HG02623 (cell line): ENCODE measurements at regions not wholly inside any gene's neighbourhood (a gene's known extent, or its start where the extent isn't known, plus 50 kb on each side); places are given as distances from the start of the nearest gene placed in this dataset.
"Not testable (repeated sequence)": the region's sequence is repeated elsewhere in the genome, so short reads cannot be mapped to it uniquely, and the experiment has no call there.

Source experiments
- ATAC-seq: cut with Tn5 transposase; IDR thresholded peaks from one replicate; pipeline ENCODE4 v1.9.1; 2021; ENCODE audit warnings: moderate library complexity; ENCODE audit not compliant: unreplicated experiment

DNA sequence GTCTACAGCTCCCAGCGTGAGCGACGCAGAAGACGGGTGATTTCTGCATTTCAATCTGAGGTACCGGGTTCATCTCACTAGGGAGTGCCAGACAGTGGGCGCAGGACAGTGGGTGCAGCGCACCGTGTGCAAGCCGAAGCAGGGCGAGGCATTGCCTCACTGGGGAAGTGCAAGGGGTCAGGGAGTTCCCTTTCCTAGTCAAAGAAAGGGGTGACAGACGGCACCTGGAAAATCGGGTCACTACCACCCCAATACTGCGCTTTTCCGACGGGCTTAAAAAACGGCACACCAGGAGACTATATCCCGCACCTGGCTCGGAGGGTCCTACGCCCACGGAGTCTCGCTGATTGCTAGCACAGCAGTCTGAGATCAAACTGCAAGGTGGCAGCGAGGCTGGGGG is 95.6 kb downstream of the GPX5 start:
- not testable (repeated sequence) for ATAC-seq

DNA sequence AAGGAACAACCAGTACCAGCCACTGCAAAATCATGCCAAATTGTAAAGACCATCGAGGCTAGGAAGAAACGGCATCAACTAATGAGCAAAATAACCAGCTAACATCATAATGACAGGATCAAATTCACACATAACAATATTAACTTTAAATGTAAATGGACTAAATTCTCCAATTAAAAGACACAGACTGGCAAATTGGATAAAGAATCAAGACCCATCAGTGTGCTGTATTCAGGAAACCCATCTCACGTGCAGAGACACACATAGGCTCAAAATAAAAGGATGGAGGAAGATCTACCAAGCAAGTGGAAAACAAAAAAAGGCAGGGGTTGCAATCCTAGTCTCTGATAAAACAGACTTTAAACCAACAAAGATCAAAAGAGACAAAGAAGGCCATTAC is 97.6 kb downstream of the GPX5 start:
- ATAC-seq: not testable (repeated sequence)

DNA sequence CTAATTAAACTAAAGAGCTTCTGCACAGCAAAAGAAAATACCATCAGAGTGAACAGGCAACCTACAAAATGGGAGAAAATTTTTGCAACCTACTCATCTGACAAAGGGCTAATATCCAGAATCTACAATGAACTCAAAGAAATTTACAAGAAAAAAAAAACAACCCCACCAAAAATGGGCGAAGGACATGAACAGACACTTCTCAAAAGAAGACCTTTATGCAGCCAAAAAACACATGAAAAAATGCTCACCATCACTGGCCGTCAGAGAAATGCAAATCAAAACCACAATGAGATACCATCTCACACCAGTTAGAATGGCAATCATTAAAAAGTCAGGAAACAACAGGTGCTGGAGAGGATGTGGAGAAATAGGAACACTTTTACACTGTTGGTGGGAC is 100.7 kb downstream of the GPX5 start:
- ATAC-seq: not testable (repeated sequence)

DNA sequence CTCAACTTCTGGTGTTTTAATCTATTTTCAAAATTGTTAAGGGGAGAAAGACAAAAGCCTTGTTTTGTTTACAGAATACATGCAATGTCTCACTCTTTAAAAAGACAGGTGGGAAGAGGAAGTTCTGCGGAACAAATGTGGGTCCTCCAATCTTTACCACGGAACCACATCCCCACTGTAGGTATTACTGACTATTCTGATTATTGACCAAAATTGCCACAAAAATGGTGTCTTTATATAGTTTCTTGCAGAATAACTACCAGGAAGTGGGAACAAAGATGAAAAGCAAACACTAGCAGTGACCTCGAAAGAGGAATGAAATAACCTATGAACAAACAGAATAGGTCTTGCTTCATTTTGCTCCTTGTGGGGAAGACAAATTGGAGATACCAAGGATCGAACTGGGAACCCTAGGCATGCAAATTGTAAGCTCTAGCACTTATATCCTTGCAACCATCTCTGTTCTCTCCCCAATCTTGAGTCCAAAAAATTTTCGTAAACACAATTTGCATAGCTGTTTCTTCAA is 106.7 kb downstream of the GPX5 start:
- no peak for ATAC-seq

DNA sequence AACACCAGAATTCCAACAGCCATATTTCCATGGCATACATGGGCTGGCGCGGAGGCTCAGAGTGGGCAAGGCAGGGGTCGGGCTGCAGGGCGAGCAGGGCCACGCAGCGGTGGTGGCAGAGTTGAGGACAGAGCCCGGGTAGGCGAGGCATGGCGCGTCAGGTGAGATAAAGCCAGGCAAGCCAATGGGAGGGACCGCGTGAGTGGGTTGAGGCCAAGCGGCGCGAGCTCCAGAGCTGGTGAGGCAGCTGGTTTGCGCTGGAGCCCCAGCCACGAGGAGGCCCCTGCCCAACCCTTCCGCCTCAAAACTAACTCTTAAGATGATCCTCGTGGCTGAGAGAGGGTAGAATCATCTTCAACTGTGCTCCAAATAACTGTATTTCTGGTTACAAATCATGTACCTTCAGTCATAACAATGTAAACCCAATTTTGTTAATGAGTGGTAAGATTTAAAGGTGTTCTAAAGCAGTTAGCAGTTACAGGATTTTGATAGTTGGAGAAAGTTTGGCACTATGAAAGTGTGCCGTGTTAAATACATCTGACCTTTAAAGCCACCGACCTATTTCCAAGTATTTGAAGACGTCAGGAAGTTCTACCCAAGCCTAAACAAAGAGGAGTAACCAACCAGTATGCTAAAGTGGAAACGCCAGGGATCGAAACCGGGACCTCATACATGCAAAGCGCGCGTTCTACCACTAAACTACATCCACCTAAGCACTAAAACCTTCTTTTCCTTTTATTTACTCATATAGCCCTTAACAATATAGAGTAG is 107.9 kb downstream of the GPX5 start:
- no peak for ATAC-seq

DNA sequence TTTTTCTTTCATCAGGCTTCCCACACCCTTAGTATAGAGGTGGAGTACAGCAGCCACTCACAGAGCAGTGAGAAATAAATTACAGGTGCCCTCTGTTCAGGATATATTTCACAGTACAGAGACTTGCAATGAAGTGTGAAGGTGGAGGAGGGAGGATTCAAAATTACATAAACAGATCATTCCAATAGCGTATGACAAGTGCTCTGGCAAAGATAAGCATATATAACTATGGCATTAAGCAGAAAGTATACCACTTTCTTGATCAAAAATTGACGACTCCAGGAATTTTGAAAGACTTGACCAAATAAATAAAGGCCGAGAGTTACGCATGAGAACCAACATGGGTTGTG is 108.7 kb downstream of the GPX5 start:
- ATAC-seq: no peak

DNA sequence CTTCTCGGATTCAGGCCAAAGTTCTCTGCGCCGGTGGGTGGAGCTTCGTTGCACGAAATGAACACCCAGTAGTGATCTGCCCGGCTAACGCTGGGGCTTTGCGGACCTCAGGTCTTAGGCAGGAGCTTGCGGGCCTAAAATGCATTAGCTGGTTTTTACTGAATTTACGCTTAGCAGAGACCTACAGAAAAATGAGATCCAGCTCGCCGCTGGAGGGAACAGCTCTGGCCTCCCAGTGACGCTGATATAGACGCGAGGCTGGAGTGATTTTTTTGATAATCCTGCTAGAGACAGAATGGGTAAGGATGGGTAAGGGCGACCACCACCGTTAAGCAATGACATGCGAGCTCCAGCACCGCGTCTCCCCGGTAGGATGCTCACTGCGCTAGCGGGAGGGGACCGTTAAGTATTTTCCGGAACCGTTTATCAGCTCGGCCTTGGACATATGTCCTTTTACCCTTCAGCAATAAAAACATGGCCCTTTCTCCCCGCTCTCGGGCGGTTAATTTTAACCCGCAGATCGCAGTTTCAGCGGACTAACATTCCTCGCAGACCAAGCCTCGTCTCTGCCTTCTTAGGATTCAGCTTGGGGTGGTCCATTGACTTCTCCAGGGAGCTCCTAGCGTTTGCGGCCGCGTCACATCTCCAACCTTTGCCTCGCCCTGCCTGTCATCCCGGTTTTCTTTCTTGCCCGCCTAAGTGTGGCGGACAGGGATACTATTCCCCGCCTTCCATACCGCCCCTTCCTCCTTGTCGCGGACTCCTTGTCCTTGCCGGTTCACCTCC is 109.3 kb downstream of the GPX5 start:
- no peak for ATAC-seq

DNA sequence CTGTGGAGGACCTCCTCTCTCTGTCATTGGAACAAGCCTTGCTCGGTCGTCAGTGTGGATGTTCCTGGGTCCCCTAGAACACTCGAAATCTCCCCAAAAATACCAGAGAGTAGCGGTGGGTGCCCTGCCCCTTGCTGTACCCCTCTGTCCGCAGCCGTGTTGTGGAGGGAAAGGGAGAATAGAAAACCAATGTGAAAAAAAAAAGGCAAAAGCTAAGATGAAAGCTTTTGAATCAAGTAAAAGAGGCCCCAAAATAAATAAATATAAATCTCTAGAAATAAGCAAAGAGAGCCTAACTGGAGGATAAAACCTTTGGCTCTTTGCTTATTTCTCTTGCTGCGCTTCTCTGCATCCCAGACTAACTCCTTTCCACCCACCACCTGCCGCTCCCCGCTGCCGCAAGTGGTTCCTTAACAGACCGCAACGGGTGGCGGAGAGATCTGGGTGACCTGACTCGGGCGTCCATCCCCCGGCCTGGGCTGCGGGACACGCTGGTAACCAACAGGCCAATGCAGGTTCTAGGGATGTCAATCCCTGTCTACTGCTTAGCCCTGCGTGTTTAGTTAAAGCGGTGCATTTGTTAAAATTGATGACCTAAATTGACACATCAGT is 110.0 kb downstream of the GPX5 start:
- ATAC-seq: no peak

DNA sequence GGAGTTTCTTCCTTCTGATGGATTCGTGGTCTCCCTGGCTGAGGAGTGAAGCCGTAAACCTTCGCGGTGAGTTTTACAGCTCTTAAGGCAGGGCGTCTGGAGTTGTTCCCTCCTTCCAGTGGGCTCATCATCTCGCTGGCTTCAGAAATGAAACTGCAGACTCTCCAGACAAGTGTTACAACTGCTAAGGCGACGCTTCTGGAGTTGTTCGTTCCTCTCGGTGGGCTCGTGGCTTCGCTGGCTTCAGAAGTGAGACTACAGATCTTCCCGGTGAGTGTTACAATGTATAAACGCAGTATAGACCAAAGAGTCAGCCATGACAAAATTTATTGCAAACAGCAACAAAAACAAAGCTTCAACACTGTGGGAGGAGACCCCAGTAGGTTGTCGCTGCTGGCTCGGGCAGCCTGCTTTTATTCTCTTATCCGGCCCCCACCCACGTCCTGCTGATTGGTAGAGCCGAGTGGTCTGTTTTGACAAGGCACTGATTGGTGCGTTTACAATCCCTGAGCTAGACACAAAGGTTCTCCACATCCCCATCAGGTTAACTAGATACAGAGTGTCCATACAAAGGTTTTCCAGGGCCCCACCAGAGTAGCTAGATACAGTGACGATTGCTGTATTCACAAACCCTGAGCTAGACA is 113.2 kb downstream of the GPX5 start:
- ATAC-seq: no peak

DNA sequence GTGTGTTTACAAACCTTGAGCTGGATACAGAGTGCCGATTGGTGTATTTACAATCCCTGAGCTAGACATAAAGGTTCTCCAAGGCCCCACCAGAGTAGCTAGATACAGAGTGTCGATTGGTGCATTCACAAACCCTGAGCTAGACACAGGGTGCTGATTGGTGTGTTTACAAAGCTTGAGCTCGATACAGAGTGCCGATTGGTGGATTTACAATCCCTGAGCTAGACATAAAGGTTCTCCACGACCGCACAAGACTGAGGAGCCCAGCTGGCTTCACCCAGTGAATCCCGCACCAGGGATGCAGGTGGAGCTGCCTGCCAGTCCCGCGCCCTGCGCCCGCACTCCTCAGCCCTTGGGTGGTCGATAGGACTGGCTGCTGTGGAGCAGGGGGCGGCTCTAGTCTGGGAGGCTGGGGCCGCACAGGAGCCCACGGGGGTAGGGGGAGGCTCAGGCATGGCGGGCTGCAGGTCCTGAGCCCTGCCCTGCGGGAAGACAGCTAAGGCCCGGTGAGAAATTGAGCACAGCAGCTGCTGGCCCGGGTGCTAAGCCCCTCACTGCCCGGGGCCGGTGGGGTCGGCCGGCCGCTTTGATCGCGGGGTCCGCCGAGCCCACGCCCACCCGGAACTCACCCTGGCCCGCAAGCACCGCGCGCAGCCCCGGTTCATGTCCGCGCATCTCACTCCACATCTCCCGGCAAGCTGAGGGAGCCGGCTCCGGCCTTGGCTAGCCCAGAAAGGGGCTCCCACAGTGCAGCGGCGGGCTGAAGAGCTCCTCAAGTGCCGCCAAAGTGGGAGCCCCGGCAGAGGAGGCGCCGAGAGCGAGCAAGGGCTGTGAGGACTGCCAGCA is 114.0 kb downstream of the GPX5 start:
- ATAC-seq: not testable (repeated sequence)

DNA sequence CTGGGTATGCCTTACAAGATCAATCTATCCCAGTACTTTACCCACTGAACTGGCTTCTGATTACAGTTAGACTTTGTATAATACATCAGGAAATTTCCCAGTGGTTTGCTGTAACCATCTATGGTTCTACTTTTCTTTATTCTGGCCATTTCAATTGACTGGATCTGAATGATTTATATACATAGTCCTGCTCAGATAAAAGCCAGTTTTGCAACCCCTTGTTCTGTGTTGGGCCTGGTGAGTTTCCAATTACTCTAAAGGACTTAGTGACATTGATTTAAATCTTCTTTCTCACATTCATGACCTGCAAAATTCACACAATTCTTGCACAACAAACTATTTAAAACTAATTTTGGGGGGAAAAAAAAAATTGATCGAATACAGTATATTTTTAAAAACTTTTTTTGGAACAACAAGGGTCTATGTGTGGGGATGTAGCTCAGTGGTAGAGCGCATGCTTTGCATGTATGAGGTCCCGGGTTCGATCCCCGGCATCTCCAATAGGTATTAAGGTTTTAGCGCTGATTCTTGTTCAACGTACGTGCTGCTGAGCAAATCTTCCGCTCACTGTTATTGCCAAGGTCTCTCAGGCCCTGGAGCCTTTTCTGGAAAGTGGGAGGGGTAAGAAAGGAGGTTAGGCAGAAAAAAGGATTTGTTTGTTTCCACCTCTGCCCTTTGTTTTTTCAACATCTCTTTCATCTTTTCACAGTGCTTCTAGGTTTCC is 117.5 kb downstream of the GPX5 start:
- ATAC-seq: no peak

DNA sequence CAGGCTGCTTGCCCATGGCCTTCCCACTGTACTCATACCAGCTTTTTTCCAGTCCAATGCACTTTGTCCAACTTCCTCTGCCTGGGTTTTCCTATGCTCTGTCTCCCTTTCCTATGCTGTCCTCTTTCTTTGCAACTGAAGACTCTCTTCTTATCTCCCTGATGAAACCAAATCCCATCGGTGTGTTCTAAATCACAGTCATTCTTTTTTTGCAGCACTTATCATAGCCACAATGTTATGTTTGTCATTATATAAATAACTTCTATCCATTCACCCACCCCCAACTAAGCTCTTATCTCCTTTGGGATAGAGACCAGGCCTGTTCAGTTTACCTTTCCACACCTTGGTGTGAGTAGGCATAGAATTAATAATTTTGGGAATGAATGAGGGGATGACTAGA is 121.0 kb downstream of the GPX5 start:
- ATAC-seq: no peak

DNA sequence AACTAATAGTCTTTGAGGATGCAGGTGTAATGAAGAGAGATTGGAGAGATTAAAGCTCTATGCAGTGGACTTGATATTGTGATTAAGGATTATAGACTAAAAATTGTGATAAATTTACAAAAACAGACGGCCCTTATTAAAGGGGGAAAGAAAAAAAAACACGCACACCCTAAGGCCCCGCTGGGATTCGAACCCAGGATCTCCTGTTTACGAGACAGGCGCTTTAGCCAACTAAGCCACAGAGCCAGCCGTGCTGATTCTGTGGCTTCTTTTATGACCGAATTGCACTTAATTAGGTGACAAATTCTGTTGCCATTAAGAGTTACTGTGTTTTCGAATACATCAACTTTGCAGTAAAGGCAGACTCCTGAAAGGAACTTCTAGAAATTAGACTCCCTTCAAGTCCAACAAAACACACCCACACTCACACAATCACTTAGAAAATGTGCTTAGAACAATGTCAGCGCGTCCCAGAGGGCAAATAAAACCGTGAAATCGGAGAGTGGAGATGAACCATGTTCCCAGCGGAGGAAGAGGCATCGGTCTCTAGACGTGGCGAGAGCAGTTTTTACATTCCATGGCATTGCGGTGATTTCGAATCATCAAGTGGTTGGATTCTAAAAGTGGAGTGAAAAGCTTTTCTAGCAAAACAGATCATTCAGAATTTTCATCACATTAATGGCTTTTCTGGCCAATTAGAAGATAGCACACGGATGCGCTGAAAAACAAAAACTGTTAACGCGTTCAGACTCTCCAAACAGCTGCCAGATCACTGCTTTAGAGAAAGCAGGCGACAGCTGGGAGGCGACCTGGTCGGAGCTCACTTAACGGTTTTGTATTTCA is 122.6 kb downstream of the GPX5 start:
- ATAC-seq: no peak

DNA sequence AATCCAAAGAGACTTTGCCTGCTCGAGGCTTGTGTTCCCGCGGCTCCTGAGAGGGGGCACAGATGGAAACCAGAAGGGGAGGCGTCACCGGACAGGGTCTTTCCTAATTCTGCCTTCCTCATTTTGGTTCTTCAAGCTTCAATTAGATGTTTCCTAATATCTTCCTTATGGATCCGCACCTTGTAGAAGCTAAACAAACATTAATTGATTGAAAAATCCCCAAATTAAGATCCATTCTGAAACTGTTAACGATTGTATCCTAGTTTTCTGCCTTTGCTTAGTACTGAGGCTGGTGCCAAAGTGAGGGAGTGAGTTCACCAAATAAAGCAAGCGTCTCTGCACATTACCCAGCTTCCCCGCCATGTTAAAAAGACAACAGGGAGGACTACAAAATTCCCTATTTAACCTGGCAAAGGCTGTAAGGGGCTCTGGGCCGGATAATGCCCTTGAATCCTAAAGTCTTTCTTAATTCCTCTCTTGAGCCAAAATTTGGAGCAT is 123.2 kb downstream of the GPX5 start:
- ATAC-seq: no peak

DNA sequence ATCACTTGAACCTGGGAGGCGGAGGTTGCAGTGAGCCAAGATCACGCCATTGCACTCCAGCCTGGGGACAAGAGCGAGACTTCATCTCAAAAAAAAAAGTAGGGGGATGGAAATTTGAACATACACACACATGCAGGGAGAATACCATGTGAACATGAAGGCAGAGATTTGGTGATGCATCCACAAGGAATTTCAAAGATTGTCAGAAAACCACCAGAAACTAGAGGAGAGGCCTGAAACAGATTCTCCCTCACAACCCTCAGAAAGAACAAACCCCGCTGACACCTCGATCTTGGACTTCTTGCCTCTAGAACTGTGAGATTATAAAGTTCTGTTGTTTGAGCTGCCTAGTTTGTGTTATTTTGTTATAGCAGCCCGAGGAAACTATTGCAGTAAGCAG is 125.5 kb downstream of the GPX5 start:
- ATAC-seq: no peak

DNA sequence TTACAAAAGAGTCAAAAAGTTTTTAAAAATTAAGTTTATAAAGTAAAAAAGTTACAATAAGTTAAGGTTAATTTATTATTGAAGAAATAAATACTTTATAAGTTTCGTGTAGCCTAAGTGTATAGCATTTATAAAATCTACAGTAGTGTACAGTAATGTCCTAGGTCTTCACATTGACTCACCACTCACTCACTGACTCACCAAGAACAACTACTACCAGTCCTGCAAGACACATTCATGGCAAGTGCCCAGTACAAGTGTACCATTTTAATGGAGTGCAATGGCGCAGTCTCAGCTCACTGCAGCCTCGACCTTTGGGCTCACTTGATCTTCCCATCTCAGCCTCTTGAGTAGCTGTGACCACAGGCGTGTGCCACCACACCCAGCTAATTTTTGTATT is 128.2 kb downstream of the GPX5 start:
- ATAC-seq: no peak

DNA sequence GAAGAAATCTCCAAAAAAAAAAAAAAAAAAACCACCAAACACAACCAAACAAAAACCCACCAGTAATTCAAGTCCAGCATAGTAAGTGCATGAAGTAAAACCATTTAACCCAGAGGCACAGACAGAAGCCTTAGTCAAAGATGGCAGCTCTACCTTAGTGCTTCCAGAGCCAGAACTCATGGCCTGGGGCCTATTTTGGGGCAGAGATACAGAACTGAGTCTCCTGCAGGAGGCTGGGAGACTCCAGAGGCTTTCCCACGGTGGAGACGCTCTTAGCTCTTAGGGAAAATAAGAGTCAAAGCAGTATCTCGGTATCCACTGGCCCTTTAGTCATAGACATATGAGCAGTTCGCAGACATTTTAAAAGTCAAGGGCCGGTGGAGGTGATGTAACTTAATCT is 129.5 kb downstream of the GPX5 start:
- no peak for ATAC-seq

DNA sequence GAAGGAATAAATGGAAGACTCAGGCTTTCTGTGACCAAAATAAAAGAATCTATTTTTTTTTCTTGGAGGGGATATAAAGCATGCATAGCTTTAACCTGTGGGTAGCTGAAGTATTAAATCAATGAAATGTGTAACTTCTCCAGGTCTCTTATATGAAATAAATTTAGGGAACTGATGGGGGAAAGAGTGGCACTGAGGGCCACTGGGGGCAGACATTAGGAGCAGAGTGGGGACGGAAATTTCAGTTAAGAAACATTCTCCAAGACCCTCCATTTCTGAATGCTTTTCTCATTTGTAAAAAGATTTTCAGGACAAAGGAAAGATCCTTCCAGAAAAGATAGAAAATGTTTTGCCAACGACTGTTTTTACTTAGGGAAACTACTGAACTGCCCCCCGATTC is 131.0 kb downstream of the GPX5 start:
- no peak for ATAC-seq

DNA sequence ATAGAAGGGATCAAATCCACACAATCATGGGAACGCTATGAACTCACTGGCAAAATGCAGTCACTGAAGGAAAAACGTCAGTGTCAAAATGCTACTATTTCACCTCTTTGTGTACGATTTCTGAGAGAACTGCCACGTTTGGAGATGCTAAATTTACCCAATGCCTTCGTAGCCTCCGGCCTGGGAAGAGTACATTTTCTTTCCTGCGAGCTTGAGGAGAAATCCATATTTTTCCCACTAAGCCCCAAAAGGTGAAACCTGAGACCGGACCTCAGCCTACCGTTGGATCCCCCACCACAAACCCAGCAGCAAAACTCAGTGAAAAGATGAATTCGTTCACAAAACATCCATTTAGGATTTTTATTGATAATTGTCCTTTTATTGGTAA is 131.7 kb downstream of the GPX5 start:
- no peak for ATAC-seq
